Activated B cell treated with CpG ODN at 0.5 μM for 24 hours (primary cell): ENCODE measurements at regions not wholly inside any gene's neighbourhood (a gene's known extent, or its start where the extent isn't known, plus 50 kb on each side); places are given as distances from the start of the nearest gene placed in this dataset.

Experiments used
- ATAC-seq: fragments of 200-7000 bp; cut with Tn5 transposase; one replicate; pipeline ENCODE4 v1.10.0; 2021; ENCODE audit warnings: low read depth, mild to moderate bottlenecking, moderate library complexity
- CTCF ChIA-PET: fragments of 350-600 bp; sonication (Branson Sonifier 250); formaldehyde crosslinking; loops from one replicate; lab custom pipeline; 2021; ENCODE audit warnings: antibody characterized with exemption; lab: Charles Lee
- POLR2A ChIA-PET: fragments of 350-600 bp; sonication (Branson Sonifier 250); formaldehyde crosslinking; loops from one replicate; lab custom pipeline; 2021; ENCODE audit warnings: antibody characterized with exemption; lab: Charles Lee
- DNase-seq: peaks from one replicate; pipeline ENCODE4 v3.0.0; 2022
- H3K27ac Mint-ChIP-seq: one replicate; pipeline ENCODE4 v1.8.0; 2020; ENCODE audit warnings: mixed read lengths
- H3K27me3 Mint-ChIP-seq: one replicate; pipeline ENCODE4 v1.8.0; 2021; ENCODE audit warnings: mixed read lengths
- H3K36me3 Mint-ChIP-seq: one replicate; pipeline ENCODE4 v1.8.0; 2021; ENCODE audit warnings: low read depth, mixed read lengths
- H3K4me1 Mint-ChIP-seq: one replicate; pipeline ENCODE4 v1.8.0; 2021; ENCODE audit warnings: mixed read lengths
- H3K4me3 Mint-ChIP-seq: one replicate; pipeline ENCODE4 v1.8.0; 2020; ENCODE audit warnings: mild to moderate bottlenecking, mixed read lengths
- H3K9me3 Mint-ChIP-seq: one replicate; pipeline ENCODE4 v1.8.0; 2020; ENCODE audit warnings: mixed read lengths
- CTCF ChIP-seq: fragments of 200-600 bp; IDR thresholded peaks from one replicate; pipeline ENCODE4 v1.8.0; 2022; ENCODE audit warnings: antibody characterized with exemption, mild to moderate bottlenecking
- intact Hi-C: fragments of 100-400 bp; cut with micrococcal nuclease; formaldehyde crosslinking; loops from one replicate; pipeline ENCODE4 v1.15.1; 2024

- no peak for TF ChIP-seq CTCF
- intact Hi-C loops: no loop called here
- no peak overlapping the region for H3K4me3 Mint-ChIP-seq
- ChIA-PET POLR2A (no interaction called here), CTCF (no interaction called here)
- no peaks in the 10 kb centered on the region for H3K9me3 Mint-ChIP-seq
- DNase-seq (no peak), ATAC-seq (no peak)
- no peak overlapping the region for H3K27ac Mint-ChIP-seq
- no peaks in the 10 kb centered on the region for H3K27me3 Mint-ChIP-seq
- H3K36me3 Mint-ChIP-seq: no peaks in the 10 kb centered on the region
- H3K4me1 Mint-ChIP-seq: no peaks in the 10 kb centered on the region
Observed at GRCh38 chr10:83585686-83586085, 553.6 kb upstream of the GHITM start.

- POLR2A ChIA-PET: no interaction called here
- no peak overlapping the region for H3K27ac Mint-ChIP-seq
- no peak overlapping the region for H3K4me3 Mint-ChIP-seq
Observed at GRCh38 chr10:83592337-83592935, 546.9 kb upstream of the GHITM start.

GRCh38 chr10:83603708-83604107 lies 535.6 kb upstream of the GHITM start:
- TF ChIP-seq CTCF: no peak
- ATAC-seq: no peak
- intact Hi-C loops: no loop called here
- Mint-ChIP-seq H3K4me1 (no peaks in the 10 kb centered on the region), H3K9me3 (peaks cover 5% of the 10 kb centered on the region), H3K36me3 (no peaks in the 10 kb centered on the region), H3K27me3 (no peaks in the 10 kb centered on the region), H3K4me3 (no peak overlapping the region), H3K27ac (no peak overlapping the region)
- ChIA-PET CTCF (no interaction called here), POLR2A (no interaction called here)
- DNase-seq: no peak

More at GRCh38 chr10:83592337-83592935, 546.9 kb upstream of the GHITM start:
- DNase-seq: no peak
- Mint-ChIP-seq H3K36me3 (no peaks in the 10 kb centered on the region), H3K9me3 (peaks cover 10% of the 10 kb centered on the region), H3K4me1 (no peaks in the 10 kb centered on the region), H3K27me3 (no peaks in the 10 kb centered on the region)
- intact Hi-C loops: no loop called here
- CTCF ChIA-PET: no interaction called here
- no peak for ATAC-seq
- TF ChIP-seq CTCF: no peak

- H3K36me3 Mint-ChIP-seq: no peaks in the 10 kb centered on the region
- CTCF ChIA-PET: no interaction called here
- no peaks in the 10 kb centered on the region for H3K4me1 Mint-ChIP-seq
- DNase-seq: no peak
- POLR2A ChIA-PET: no interaction called here
- intact Hi-C loops: no loop called here
- no peak overlapping the region for H3K4me3 Mint-ChIP-seq
- no peak for ATAC-seq
- H3K27ac Mint-ChIP-seq: no peak overlapping the region
- H3K9me3 Mint-ChIP-seq: peaks cover 5% of the 10 kb centered on the region
- TF ChIP-seq CTCF: no peak
- H3K27me3 Mint-ChIP-seq: no peaks in the 10 kb centered on the region
Observed at GRCh38 chr10:83605783-83606630, 533.3 kb upstream of the GHITM start.

- Mint-ChIP-seq H3K9me3 (peaks cover 3% of the 10 kb centered on the region), H3K36me3 (no peaks in the 10 kb centered on the region), H3K27me3 (no peaks in the 10 kb centered on the region), H3K4me3 (no peak overlapping the region), H3K27ac (no peak overlapping the region), H3K4me1 (no peaks in the 10 kb centered on the region)
- ChIA-PET POLR2A (no interaction called here), CTCF (no interaction called here)
- no peak for TF ChIP-seq CTCF
- no peak for ATAC-seq
- intact Hi-C loops: no loop called here
- no peak for DNase-seq
Observed at GRCh38 chr10:83607959-83608745, 531.2 kb upstream of the GHITM start.
